Fibroblast of the aortic adventitia (primary cell): ENCODE measurements at regions not wholly inside any gene's neighbourhood (a gene's known extent, or its start where the extent isn't known, plus 50 kb on each side); places are given as distances from the start of the nearest gene placed in this dataset.

Source experiments
- DNase-seq: peaks from one replicate; pipeline ENCODE4 v3.0.0-alpha.2; 2010; ENCODE audit warnings: low read depth
- H3K4me3 ChIP-seq: 2 replicates; pipeline ENCODE4 v1.5.1; 2011; ENCODE audit warnings: low read depth, mild to moderate bottlenecking, control low read depth, low read length, moderate library complexity
- TF ChIP-seq, protein P1 (sequence below): IDR thresholded peaks from 2 replicates; pipeline ENCODE4 v1.5.1; 2011; ENCODE audit warnings: mild to moderate bottlenecking, low read length, control low read depth, inconsistent platforms; ENCODE audit not compliant: insufficient read depth

DNA sequence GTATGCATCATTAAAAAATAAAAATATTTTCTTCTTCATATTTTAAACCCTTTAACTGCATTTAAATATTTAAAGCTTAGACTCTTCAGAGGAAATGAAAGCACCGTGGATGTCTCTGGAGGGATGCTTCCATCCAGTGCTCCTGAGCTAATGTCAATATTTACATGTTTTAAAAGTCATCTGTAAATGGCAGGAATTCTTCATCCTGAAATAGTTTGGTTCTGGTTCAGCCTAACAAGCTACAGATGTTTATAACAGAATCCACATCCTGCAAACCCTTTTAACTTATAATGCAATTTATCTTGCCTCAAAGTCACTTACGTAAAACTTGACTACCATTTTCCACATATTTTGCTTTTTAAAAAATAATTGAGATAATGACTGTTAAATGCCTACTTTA lies 1207.3 kb downstream of the SLC16A7 start:
- H3K4me3 ChIP-seq = no peak overlapping the region
- TF ChIP-seq, protein P1, sequence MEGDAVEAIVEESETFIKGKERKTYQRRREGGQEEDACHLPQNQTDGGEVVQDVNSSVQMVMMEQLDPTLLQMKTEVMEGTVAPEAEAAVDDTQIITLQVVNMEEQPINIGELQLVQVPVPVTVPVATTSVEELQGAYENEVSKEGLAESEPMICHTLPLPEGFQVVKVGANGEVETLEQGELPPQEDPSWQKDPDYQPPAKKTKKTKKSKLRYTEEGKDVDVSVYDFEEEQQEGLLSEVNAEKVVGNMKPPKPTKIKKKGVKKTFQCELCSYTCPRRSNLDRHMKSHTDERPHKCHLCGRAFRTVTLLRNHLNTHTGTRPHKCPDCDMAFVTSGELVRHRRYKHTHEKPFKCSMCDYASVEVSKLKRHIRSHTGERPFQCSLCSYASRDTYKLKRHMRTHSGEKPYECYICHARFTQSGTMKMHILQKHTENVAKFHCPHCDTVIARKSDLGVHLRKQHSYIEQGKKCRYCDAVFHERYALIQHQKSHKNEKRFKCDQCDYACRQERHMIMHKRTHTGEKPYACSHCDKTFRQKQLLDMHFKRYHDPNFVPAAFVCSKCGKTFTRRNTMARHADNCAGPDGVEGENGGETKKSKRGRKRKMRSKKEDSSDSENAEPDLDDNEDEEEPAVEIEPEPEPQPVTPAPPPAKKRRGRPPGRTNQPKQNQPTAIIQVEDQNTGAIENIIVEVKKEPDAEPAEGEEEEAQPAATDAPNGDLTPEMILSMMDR = no peak
- DNase-seq = no peak

DNA sequence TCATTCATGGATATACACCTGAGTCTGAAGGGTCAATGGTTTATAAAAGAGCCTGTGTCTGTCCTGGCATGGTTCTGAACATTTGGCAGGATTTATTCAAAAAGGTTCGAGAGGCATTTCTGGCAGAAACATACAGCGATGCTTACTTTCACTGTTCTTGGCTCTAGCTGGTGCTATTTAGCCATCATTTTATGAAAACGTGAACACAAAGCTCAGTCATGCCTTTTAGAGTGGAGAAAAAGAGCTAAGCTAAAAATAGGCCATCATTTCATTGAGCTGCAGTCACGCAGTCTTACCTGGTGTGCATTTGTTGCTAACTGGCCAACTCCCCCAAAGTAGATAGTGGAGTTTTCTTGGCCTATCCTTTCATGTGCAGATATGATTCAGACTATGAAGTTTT lies 1209.5 kb downstream of the SLC16A7 start:
- H3K4me3 ChIP-seq = no peak overlapping the region
- no peak for DNase-seq
- TF ChIP-seq, protein P1 = no peak

DNA sequence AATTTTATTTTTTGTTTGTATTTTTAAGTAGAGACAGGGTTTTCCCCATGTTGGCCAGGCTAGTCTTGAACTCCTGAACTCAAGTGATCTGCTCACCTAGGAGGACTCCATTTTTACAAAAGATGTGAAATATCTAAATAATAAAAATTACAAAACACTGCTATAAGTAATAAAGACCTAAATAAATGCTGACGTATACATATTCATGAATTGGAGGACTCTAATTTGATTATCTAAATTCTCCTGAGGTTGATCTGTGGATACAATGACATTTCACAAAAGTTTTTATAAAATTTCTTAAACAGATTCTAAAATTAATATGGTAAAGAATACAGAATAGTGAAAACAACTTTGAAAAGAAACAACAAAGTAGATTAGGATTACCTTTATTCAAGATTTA lies 1224.0 kb downstream of the SLC16A7 start:
- no peak overlapping the region for H3K4me3 ChIP-seq
- DNase-seq = no peak
- TF ChIP-seq, protein P1 = no peak

DNA sequence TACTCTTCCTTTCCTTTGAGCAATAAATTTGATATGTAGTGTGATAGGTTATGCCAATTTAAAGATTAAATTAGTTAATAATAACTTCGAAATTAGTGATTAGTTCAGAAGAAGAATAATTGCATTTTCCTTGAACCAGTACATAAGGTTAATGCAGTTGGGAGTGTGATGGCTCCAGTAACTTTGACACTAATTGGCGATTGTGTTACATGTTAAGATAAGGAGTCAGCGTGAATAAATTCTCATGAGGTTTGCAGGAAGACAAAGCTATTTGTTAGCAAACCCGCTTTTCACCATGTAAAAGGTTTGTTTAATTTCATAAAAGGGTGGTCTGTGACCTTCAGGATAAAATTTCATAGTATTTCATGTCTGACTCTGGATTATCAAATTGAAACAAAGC lies 1226.8 kb downstream of the SLC16A7 start:
- DNase-seq = no peak
- TF ChIP-seq, protein P1 = no peak
- no peak overlapping the region for H3K4me3 ChIP-seq

DNA sequence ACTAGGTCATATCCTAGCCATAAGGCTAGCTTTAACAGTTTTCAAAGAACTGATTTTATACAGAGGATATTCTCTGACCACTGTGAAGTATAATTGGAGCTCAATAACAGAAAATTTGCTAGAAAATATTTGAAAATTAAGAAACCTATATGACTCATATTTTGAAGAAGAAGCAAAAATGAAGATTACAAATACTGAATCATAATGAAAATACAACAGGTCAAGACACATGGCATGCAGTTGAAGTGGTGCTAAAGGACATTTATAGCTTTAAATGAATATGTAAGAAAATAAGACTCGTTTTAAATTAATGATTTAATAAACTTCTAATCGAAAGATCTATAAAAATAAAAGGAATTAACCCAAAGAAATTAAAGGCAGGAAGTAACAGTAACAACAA lies 1234.6 kb downstream of the SLC16A7 start:
- H3K4me3 ChIP-seq = no peak overlapping the region
- DNase-seq = no peak
- TF ChIP-seq, protein P1 = no peak

DNA sequence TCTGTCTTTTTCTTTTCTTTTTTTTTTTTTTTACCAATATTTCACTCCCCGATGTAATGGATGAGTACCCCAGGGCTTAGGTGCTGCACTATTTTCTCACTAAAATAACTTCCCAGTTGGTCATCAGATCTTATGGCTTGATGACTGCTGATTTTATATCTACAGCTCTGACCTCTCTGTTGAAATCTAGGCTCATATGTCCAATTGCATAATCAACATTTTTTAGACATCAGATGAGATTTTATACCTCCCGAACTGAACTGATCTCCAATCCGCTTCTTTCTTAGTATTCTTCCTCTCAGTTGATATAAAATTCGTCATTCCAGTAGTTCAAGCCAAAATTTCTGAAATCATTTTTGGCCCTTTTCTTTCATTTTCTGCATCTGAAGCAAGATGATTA lies 1236.5 kb downstream of the SLC16A7 start:
- DNase-seq = no peak
- no peak overlapping the region for H3K4me3 ChIP-seq
- TF ChIP-seq, protein P1 = no peak

DNA sequence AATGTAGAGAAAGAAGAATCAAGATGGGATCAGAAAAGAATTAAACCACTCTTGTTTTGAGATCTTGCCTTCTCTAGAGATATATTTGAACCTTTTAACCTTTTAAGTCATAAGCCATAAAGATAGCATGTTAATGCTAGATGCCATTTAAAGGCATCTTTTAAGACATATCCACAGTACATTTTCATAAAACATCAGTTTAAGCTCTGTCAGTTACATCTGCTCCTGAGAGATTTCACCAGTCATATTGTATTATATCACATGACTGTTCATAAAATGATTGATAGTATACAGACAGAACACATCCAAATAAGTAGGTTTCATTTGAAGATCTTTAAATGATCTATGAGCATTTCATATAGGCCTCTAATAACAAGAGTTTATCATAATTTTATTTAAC lies 1238.5 kb downstream of the SLC16A7 start:
- H3K4me3 ChIP-seq = no peak overlapping the region
- TF ChIP-seq, protein P1 = no peak
- no peak for DNase-seq
